IMR-90 (cell line): ENCODE measurements at regions not wholly inside any gene's neighbourhood (a gene's known extent, or its start where the extent isn't known, plus 50 kb on each side); places are given as distances from the start of the nearest gene placed in this dataset.

Experiments
- ATAC-seq: fragments of 200-7000 bp; cut with Tn5 transposase; 2 replicates; pipeline ENCODE4 v1.9.1; 2020; ENCODE audit warnings: low read depth, mild to moderate bottlenecking, moderate library complexity
- BruUV-seq: library from RNA; stranded (reverse); fragments of 400-500 nt; replicated peaks from 2 replicates; lab custom pipeline; 2021; lab: Mats Ljungman, UMichigan
- CTCF ChIA-PET: fragments of 300-600 bp; formaldehyde crosslinking; extraction: SDS; loops from one replicate; lab custom pipeline; 2021; ENCODE audit warnings: antibody characterized with exemption; lab: Yijun Ruan, JAX
- POLR2A ChIA-PET: fragments of 300-600 bp; sonication (Branson Sonifier 250); formaldehyde crosslinking; loops from one replicate; lab custom pipeline; 2022; ENCODE audit warnings: antibody characterized with exemption; ENCODE audit not compliant: unreplicated experiment; lab: Charles Lee
- DNase-seq: peaks from one replicate; pipeline ENCODE4 v3.0.0; 2013
- H2AFZ ChIP-seq: replicated peaks from 2 replicates; pipeline ENCODE3; 2013; ENCODE audit warnings: low read length, mild to moderate bottlenecking; ENCODE audit not compliant: poor library complexity
- H2AK5ac ChIP-seq: 2 replicates; pipeline ENCODE4 v1.6.1; 2013; ENCODE audit warnings: low read depth, low read length, inconsistent platforms
- H2AK9ac ChIP-seq: replicated peaks from 2 replicates; pipeline ENCODE3; 2013; ENCODE audit warnings: mild to moderate bottlenecking, low read depth, low read length, moderate library complexity; ENCODE audit not compliant: poor library complexity
- H2BK120ac ChIP-seq: 2 replicates; pipeline ENCODE4 v1.6.1; 2013; ENCODE audit warnings: low read depth, low read length, inconsistent platforms
- H2BK15ac ChIP-seq: 3 replicates; pipeline ENCODE4 v1.6.1; 2013; ENCODE audit warnings: low read depth, low read length, inconsistent platforms
- H2BK20ac ChIP-seq: 2 replicates; pipeline ENCODE4 v1.6.1; 2013; ENCODE audit warnings: low read depth, mild to moderate bottlenecking, inconsistent platforms, low read length, moderate library complexity
- H2BK5ac ChIP-seq: 2 replicates; pipeline ENCODE4 v1.6.1; 2013; ENCODE audit warnings: mild to moderate bottlenecking, low read depth, low read length, inconsistent platforms; ENCODE audit not compliant: poor library complexity, severe bottlenecking
- H3K14ac ChIP-seq: replicated peaks from 2 replicates; pipeline ENCODE4 v1.6.1; 2013; ENCODE audit warnings: low read depth, low read length, inconsistent platforms
- H3K18ac ChIP-seq: 2 replicates; pipeline ENCODE4 v1.6.1; 2013; ENCODE audit warnings: low read depth, low read length, control low read depth
- H3K23ac ChIP-seq: 2 replicates; pipeline ENCODE4 v1.6.1; 2013; ENCODE audit warnings: low read depth, low read length, inconsistent platforms
- H3K27ac ChIP-seq: 2 replicates; pipeline ENCODE4 v1.5.1; 2013; ENCODE audit warnings: mild to moderate bottlenecking, control low read depth, low read length; ENCODE audit not compliant: insufficient read depth
- H3K27me3 ChIP-seq: 2 replicates; pipeline ENCODE4 v1.6.1; 2013; ENCODE audit warnings: low read length; ENCODE audit not compliant: control insufficient read depth, insufficient read depth
- H3K36me3 ChIP-seq: 2 replicates; pipeline ENCODE4 v1.6.1; 2013; ENCODE audit warnings: low read length, mixed read lengths; ENCODE audit not compliant: control insufficient read depth, insufficient read depth
- H3K4ac ChIP-seq: 2 replicates; pipeline ENCODE4 v1.6.1; 2013; ENCODE audit warnings: low read depth, low read length, inconsistent platforms
- H3K4me1 ChIP-seq: 2 replicates; pipeline ENCODE4 v1.6.1; 2013; ENCODE audit warnings: low read length, mixed read lengths; ENCODE audit not compliant: control insufficient read depth, insufficient read depth
- H3K4me2 ChIP-seq: 2 replicates; pipeline ENCODE4 v1.6.1; 2013; ENCODE audit warnings: low read depth, mild to moderate bottlenecking, control low read depth, low read length, moderate library complexity
- H3K4me3 ChIP-seq: 2 replicates; pipeline ENCODE4 v1.5.1; 2013; ENCODE audit warnings: low read depth, mild to moderate bottlenecking, control low read depth, low read length, moderate library complexity; ENCODE audit not compliant: insufficient read depth
- H3K56ac ChIP-seq: 2 replicates; pipeline ENCODE4 v1.6.1; 2013; ENCODE audit warnings: low read length, inconsistent platforms; ENCODE audit not compliant: insufficient read depth; ENCODE audit errors: extremely low read depth
- H3K79me1 ChIP-seq, 2 experiments: 2 replicates each; pipeline ENCODE4 v1.6.1; 2013; ENCODE audit warnings: low read length in 2 of 2, inconsistent platforms in 1 of 2, low read depth in 1 of 2
- H3K9ac ChIP-seq: 2 replicates; pipeline ENCODE4 v1.6.1; 2013; ENCODE audit warnings: low read depth, low read length, control low read depth
- H3K9me1 ChIP-seq: 2 replicates; pipeline ENCODE4 v1.6.1; 2013; ENCODE audit warnings: low read length, inconsistent platforms; ENCODE audit not compliant: insufficient read depth
- H3K9me3 ChIP-seq: 2 replicates; pipeline ENCODE4 v1.6.1; 2013; ENCODE audit warnings: low read length; ENCODE audit not compliant: control insufficient read depth, insufficient read depth
- H4K20me1 ChIP-seq: 2 replicates; pipeline ENCODE4 v1.6.1; 2013; ENCODE audit warnings: low read length, inconsistent platforms; ENCODE audit not compliant: insufficient read depth
- H4K5ac ChIP-seq: 2 replicates; pipeline ENCODE4 v1.6.1; 2013; ENCODE audit warnings: mild to moderate bottlenecking, low read depth, low read length, control low read depth
- H4K8ac ChIP-seq, 2 experiments: 2 replicates each; pipeline ENCODE4 v1.6.1; 2013; ENCODE audit warnings: low read depth in 2 of 2, low read length in 2 of 2, control low read depth in 1 of 2, inconsistent platforms in 1 of 2
- H4K91ac ChIP-seq: 2 replicates; pipeline ENCODE4 v1.6.1; 2013; ENCODE audit warnings: low read depth, low read length, inconsistent platforms; ENCODE audit not compliant: insufficient read depth
- BHLHE40 ChIP-seq: fragments of 150-350 bp; IDR thresholded peaks from 2 replicates; pipeline ENCODE4 v1.6.1; 2016; ENCODE audit warnings: mild to moderate bottlenecking, low read depth, low read length
- CEBPB ChIP-seq: IDR thresholded peaks from 2 replicates; pipeline ENCODE4 v1.6.1; 2012; ENCODE audit warnings: low read depth, low read length, improper control_type of control experiment
- CHD1 ChIP-seq: IDR thresholded peaks from 2 replicates; pipeline ENCODE4 v1.6.1; 2012; ENCODE audit warnings: low read depth, low read length, improper control_type of control experiment
- FOS ChIP-seq: fragments of 150-350 bp; IDR thresholded peaks from 2 replicates; pipeline ENCODE4 v1.6.1; 2016; ENCODE audit warnings: low read depth, low read length
- MAFK ChIP-seq: IDR thresholded peaks from 2 replicates; pipeline ENCODE4 v1.6.1; 2012; ENCODE audit warnings: low read depth, low read length, improper control_type of control experiment
- MAZ ChIP-seq: IDR thresholded peaks from 2 replicates; pipeline ENCODE4 v1.6.1; 2012; ENCODE audit warnings: low read depth, mild to moderate bottlenecking, low read length, improper control_type of control experiment, moderate library complexity, borderline replicate concordance
- MXI1 ChIP-seq: IDR thresholded peaks from 2 replicates; pipeline ENCODE4 v1.6.1; 2012; ENCODE audit warnings: low read depth, mild to moderate bottlenecking, low read length, moderate library complexity, borderline replicate concordance
- NFE2L2 ChIP-seq: fragments of 150-350 bp; IDR thresholded peaks from 2 replicates; pipeline ENCODE4 v1.6.1; 2016; ENCODE audit warnings: low read depth, mild to moderate bottlenecking, low read length
- POLR2A ChIP-seq: IDR thresholded peaks from 2 replicates; pipeline ENCODE4 v1.6.1; 2012; ENCODE audit warnings: mild to moderate bottlenecking, low read depth, low read length
- RAD21 ChIP-seq: IDR thresholded peaks from 2 replicates; pipeline ENCODE4 v1.6.1; 2012; ENCODE audit warnings: low read length, improper control_type of control experiment
- RCOR1 ChIP-seq: IDR thresholded peaks from 2 replicates; pipeline ENCODE4 v1.6.1; 2012; ENCODE audit warnings: mild to moderate bottlenecking, low read length, improper control_type of control experiment; ENCODE audit not compliant: insufficient replicate concordance
- RFX5 ChIP-seq: IDR thresholded peaks from 2 replicates; pipeline ENCODE4 v1.8.0; 2012; ENCODE audit warnings: low read depth, mild to moderate bottlenecking, low read length, moderate library complexity
- SMC3 ChIP-seq: fragments of 150-350 bp; IDR thresholded peaks from 2 replicates; pipeline ENCODE4 v1.6.1; 2016; ENCODE audit warnings: low read depth, mild to moderate bottlenecking, antibody characterized with exemption, low read length, moderate library complexity
- WGBS, 2 experiments: methylation state at CpG; one replicate each; pipeline versions ENCODE4 v1.1.5 to v1.1.7; 2013; ENCODE audit warnings: missing lambda C conversion rate in 2 of 2; ENCODE audit not compliant: insufficient read length in 1 of 2; ENCODE audit errors: extremely low coverage in 2 of 2; 5-methylcytosine and 5-hydroxymethylcytosine counted together
- dilution Hi-C: fragments of 300-500 bp; cut with HindIII; formaldehyde crosslinking; loops from one replicate; pipeline ENCODE4 v1.14.3; 2018; ENCODE audit warnings: low sequenced_read_pairs; ENCODE audit not compliant: unreplicated experiment
- in situ Hi-C: fragments of 300-500 bp; cut with MboI; formaldehyde crosslinking; loops from 3 replicates; pipeline ENCODE4 v1.14.3; 2019; ENCODE audit warnings: low sequenced_read_pairs, inconsistent platforms, mixed read lengths
- intact Hi-C: fragments of 100-400 bp; cut with micrococcal nuclease; formaldehyde crosslinking; loops from 2 replicates; pipeline ENCODE4 v1.10.0; 2022
- TF ChIP-seq, protein P1 (sequence below): fragments of 150-350 bp; IDR thresholded peaks from 2 replicates; pipeline ENCODE4 v1.6.1; 2016; ENCODE audit warnings: low read depth, mild to moderate bottlenecking, low read length, moderate library complexity, borderline replicate concordance
- TF ChIP-seq, protein P2 (sequence below): conservative IDR thresholded peaks from 2 replicates; pipeline ENCODE4 v1.5.1; 2012; ENCODE audit warnings: mild to moderate bottlenecking, low read depth, low read length, improper control_type of control experiment
- TF ChIP-seq, protein P3 (sequence below): fragments of 150-350 bp; IDR thresholded peaks from 2 replicates; pipeline ENCODE4 v1.6.1; 2017; ENCODE audit warnings: mild to moderate bottlenecking, antibody characterized with exemption, low read length, low read depth

DNA sequence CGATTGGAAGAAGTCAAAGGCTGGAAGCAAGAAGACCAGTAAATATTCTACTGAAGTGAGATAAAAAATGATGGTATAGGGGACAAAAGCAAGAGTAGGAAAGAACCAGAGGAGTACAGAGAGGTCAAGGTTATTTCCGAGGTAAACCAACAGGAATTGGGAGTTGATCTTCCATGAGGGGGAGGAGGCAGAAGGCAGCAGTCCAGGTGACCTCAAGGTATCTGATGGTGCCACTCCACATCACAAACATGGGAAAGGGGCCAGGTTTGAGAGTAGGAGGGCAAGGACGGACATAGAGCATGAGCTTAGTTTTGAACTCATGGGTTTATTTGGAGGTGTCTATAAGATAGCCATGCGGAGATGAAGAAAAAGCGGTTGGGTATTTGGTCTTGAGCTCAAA lies 79.4 kb upstream of the CDYL2 start:
- H2AFZ ChIP-seq: no peak overlapping the region
- no peak overlapping the region for H4K91ac ChIP-seq
- no peak overlapping the region for H3K14ac ChIP-seq
- no peak overlapping the region for H2BK20ac ChIP-seq
- intact Hi-C loops: no loop called here
- no peak for ATAC-seq
- no peaks in the 10 kb centered on the region; the same call in 1 of the 2 replicates for H3K27me3 ChIP-seq
- H3K56ac ChIP-seq: no peak overlapping the region
- no peak overlapping the region for H3K4ac ChIP-seq
- no peak overlapping the region for H3K18ac ChIP-seq
- no peak overlapping the region for H3K27ac ChIP-seq
- 82% methylated on average over 2 of the region's 5 CpGs; no CpG with 5 or more reads in 1 of the 2 experiments for WGBS, 2 experiments
- no peak overlapping the region for H4K5ac ChIP-seq
- in situ Hi-C loops: no loop called here
- DNase-seq: no peak
- H3K4me3 ChIP-seq: no peak overlapping the region
- no peak overlapping the region for H2BK5ac ChIP-seq
- H3K4me2 ChIP-seq: no peak overlapping the region
- H3K79me1 ChIP-seq: no peaks in the 10 kb centered on the region
- H3K9ac ChIP-seq: no peak overlapping the region
- no peak overlapping the region for H2AK5ac ChIP-seq
- H3K9me3 ChIP-seq: no peaks in the 10 kb centered on the region
- no peaks in the 10 kb centered on the region for H3K9me1 ChIP-seq
- H3K23ac ChIP-seq: no peak overlapping the region
- no peaks in the 10 kb centered on the region for H3K36me3 ChIP-seq
- dilution Hi-C loops: no loop called here
- ChIA-PET POLR2A (no interaction called here), CTCF (no interaction called here)
- no peak overlapping the region for H2BK120ac ChIP-seq
- H4K20me1 ChIP-seq: no peaks in the 10 kb centered on the region
- H2BK15ac ChIP-seq: no peak overlapping the region
- H4K8ac ChIP-seq: no peak overlapping the region
- H3K4me1 ChIP-seq: no peaks in the 10 kb centered on the region
- no TSS peak for BruUV-seq
- no peak overlapping the region for H2AK9ac ChIP-seq
- TF ChIP-seq BHLHE40: no peak
- no peak for TF ChIP-seq SMC3
- TF ChIP-seq CEBPB: no peak
- TF ChIP-seq, protein P1, sequence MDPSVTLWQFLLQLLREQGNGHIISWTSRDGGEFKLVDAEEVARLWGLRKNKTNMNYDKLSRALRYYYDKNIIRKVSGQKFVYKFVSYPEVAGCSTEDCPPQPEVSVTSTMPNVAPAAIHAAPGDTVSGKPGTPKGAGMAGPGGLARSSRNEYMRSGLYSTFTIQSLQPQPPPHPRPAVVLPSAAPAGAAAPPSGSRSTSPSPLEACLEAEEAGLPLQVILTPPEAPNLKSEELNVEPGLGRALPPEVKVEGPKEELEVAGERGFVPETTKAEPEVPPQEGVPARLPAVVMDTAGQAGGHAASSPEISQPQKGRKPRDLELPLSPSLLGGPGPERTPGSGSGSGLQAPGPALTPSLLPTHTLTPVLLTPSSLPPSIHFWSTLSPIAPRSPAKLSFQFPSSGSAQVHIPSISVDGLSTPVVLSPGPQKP: no peak
- TF ChIP-seq, protein P2, sequence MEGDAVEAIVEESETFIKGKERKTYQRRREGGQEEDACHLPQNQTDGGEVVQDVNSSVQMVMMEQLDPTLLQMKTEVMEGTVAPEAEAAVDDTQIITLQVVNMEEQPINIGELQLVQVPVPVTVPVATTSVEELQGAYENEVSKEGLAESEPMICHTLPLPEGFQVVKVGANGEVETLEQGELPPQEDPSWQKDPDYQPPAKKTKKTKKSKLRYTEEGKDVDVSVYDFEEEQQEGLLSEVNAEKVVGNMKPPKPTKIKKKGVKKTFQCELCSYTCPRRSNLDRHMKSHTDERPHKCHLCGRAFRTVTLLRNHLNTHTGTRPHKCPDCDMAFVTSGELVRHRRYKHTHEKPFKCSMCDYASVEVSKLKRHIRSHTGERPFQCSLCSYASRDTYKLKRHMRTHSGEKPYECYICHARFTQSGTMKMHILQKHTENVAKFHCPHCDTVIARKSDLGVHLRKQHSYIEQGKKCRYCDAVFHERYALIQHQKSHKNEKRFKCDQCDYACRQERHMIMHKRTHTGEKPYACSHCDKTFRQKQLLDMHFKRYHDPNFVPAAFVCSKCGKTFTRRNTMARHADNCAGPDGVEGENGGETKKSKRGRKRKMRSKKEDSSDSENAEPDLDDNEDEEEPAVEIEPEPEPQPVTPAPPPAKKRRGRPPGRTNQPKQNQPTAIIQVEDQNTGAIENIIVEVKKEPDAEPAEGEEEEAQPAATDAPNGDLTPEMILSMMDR: no peak
- no peak for TF ChIP-seq POLR2A
- no peak for TF ChIP-seq MAZ
- TF ChIP-seq RAD21: no peak
- no peak for TF ChIP-seq RFX5
- no peak for TF ChIP-seq FOS
- no peak for TF ChIP-seq MAFK
- no peak for TF ChIP-seq RCOR1
- TF ChIP-seq CHD1: no peak
- no peak for TF ChIP-seq MXI1
- TF ChIP-seq NFE2L2: no peak
- TF ChIP-seq, protein P3, sequence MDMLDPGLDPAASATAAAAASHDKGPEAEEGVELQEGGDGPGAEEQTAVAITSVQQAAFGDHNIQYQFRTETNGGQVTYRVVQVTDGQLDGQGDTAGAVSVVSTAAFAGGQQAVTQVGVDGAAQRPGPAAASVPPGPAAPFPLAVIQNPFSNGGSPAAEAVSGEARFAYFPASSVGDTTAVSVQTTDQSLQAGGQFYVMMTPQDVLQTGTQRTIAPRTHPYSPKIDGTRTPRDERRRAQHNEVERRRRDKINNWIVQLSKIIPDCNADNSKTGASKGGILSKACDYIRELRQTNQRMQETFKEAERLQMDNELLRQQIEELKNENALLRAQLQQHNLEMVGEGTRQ: no peak
